Hematopoietic multipotent progenitor cell treated with erythropoietin and hydrocortisone succinate and interleukin-3 and kit ligand, for 6 days (in vitro differentiated cells): ENCODE measurements at regions not wholly inside any gene's neighbourhood (a gene's known extent, or its start where the extent isn't known, plus 50 kb on each side); places are given as distances from the start of the nearest gene placed in this dataset.

Experiments used
- DNase-seq: peaks from one replicate; pipeline ENCODE4 v3.0.0-alpha.2; 2015

GRCh38 chr13:100933841-100934240 lies 259.2 kb upstream of the TMTC4 start:
- no peak for DNase-seq

GRCh38 chr13:100922599-100922998 lies 248.0 kb upstream of the TMTC4 start:
- no peak for DNase-seq

GRCh38 chr13:100921139-100921538 lies 246.5 kb upstream of the TMTC4 start:
- DNase-seq = no peak

- DNase-seq = no peak
These were observed 242.4 kb upstream of the TMTC4 start for GRCh38 chr13:100917011-100917410.

GRCh38 chr13:100913143-100913542 lies 238.5 kb upstream of the TMTC4 start:
- no peak for DNase-seq

- DNase-seq = no peak
These were observed 229.8 kb upstream of the TMTC4 start for GRCh38 chr13:100904293-100904976.

- DNase-seq = no peak
These were observed 225.2 kb upstream of the TMTC4 start for GRCh38 chr13:100899720-100900316.

GRCh38 chr13:100898431-100898830 lies 223.8 kb upstream of the TMTC4 start:
- no peak for DNase-seq

GRCh38 chr13:100895651-100896050 lies 221.1 kb upstream of the TMTC4 start:
- no peak for DNase-seq

- DNase-seq = no peak
These were observed 218.4 kb upstream of the TMTC4 start for GRCh38 chr13:100892981-100893380.

- DNase-seq = no peak
These were observed 216.1 kb upstream of the TMTC4 start for GRCh38 chr13:100890645-100891044.

GRCh38 chr13:100887729-100888151 lies 213.1 kb upstream of the TMTC4 start:
- no peak for DNase-seq

GRCh38 chr13:100883453-100883852 lies 208.9 kb upstream of the TMTC4 start:
- no peak for DNase-seq

GRCh38 chr13:100881291-100881864 lies 206.8 kb upstream of the TMTC4 start:
- DNase-seq = no peak

GRCh38 chr13:100880166-100880565 lies 205.6 kb upstream of the TMTC4 start:
- DNase-seq = no peak

- no peak for DNase-seq
These were observed 204.7 kb upstream of the TMTC4 start for GRCh38 chr13:100879255-100879654.

- DNase-seq = no peak
These were observed 201.4 kb upstream of the TMTC4 start for GRCh38 chr13:100876044-100876403.

GRCh38 chr13:100875392-100876043 lies 200.9 kb upstream of the TMTC4 start:
- no peak for DNase-seq

GRCh38 chr13:100872761-100873160 lies 198.2 kb upstream of the TMTC4 start:
- DNase-seq = no peak

- DNase-seq = no peak
These were observed 196.3 kb upstream of the TMTC4 start for GRCh38 chr13:100870898-100871297.

- DNase-seq = no peak
These were observed 186.3 kb upstream of the TMTC4 start for GRCh38 chr13:100860866-100861265.

- DNase-seq = no peak
These were observed 185.3 kb upstream of the TMTC4 start for GRCh38 chr13:100859861-100860260.

GRCh38 chr13:100855151-100855550 lies 180.6 kb upstream of the TMTC4 start:
- DNase-seq = no peak

- DNase-seq = no peak
These were observed 179.4 kb upstream of the TMTC4 start for GRCh38 chr13:100854006-100854405.
